Peyer's patch (tissue), 4 donors: ENCODE measurements at regions not wholly inside any gene's neighbourhood (a gene's known extent, or its start where the extent isn't known, plus 50 kb on each side); places are given as distances from the start of the nearest gene placed in this dataset.

ENCODE experiments used
- POLR2A ChIP-seq, 2 donors: fragments of 450-650 bp; IDR thresholded peaks; one replicate each; pipeline ENCODE4 v1.5.1; 2017; ENCODE audit warnings: antibody characterized with exemption in 2 of 2, mild to moderate bottlenecking in 2 of 2, moderate library complexity in 2 of 2
- TF ChIP-seq, protein P1 (sequence below), 6 experiments: fragments of 450-650 bp in 4 of 6; fragments of 200-600 bp in 2 of 6; sonication (generic) in 1 of 6; IDR thresholded peaks; one replicate each; pipeline ENCODE4 v1.5.1; 2017 to 2019; ENCODE audit warnings: antibody characterized with exemption in 6 of 6, mild to moderate bottlenecking in 3 of 6, moderate library complexity in 1 of 6

DNA sequence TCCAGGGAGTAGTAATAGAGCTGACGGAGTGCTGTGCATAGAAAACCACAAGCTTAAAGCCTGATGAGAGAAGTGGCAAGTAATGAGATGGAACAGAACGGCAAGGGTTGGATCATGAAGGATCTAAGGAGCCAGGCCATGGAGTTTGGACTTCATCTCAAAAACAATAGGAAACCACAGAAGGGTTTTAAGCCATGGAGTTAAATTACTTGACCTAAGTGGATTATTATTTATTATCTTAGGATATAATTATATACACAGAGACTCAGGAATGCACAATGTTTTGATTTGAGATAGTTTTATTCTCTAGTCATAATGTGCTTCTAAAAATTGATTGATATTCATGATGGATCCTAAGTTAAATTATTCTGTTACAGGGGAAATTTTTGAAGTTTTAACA, 242.4 kb downstream of the PLPP3 start:
- TF ChIP-seq, protein P1, sequence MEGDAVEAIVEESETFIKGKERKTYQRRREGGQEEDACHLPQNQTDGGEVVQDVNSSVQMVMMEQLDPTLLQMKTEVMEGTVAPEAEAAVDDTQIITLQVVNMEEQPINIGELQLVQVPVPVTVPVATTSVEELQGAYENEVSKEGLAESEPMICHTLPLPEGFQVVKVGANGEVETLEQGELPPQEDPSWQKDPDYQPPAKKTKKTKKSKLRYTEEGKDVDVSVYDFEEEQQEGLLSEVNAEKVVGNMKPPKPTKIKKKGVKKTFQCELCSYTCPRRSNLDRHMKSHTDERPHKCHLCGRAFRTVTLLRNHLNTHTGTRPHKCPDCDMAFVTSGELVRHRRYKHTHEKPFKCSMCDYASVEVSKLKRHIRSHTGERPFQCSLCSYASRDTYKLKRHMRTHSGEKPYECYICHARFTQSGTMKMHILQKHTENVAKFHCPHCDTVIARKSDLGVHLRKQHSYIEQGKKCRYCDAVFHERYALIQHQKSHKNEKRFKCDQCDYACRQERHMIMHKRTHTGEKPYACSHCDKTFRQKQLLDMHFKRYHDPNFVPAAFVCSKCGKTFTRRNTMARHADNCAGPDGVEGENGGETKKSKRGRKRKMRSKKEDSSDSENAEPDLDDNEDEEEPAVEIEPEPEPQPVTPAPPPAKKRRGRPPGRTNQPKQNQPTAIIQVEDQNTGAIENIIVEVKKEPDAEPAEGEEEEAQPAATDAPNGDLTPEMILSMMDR (IDR thresholded peaks at IDR 0.05): no peak
- no peak for TF ChIP-seq POLR2A (IDR thresholded peaks at IDR 0.05)
